Liver (tissue), 3 donors: ENCODE measurements at regions not wholly inside any gene's neighbourhood (a gene's known extent, or its start where the extent isn't known, plus 50 kb on each side); places are given as distances from the start of the nearest gene placed in this dataset.

Source experiments
- ATF3 ChIP-seq: IDR thresholded peaks from 2 replicates; pipeline ENCODE4 v1.6.1; 2016; ENCODE audit warnings: antibody characterized with exemption
- CTCF ChIP-seq: fragments of 150-350 bp; IDR thresholded peaks from 2 replicates; pipeline ENCODE4 v1.5.1; 2017; ENCODE audit warnings: improper control_type of control experiment, low read depth, low read length; ENCODE audit not compliant: missing input control
- EGR1 ChIP-seq, 2 donors: IDR thresholded peaks; 2 replicates each; pipeline ENCODE4 v1.6.1; 2016 to 2018; ENCODE audit warnings: antibody characterized with exemption in 2 of 2, low read depth in 2 of 2
- GABPA ChIP-seq, 2 donors: IDR thresholded peaks in 1 of 2; conservative IDR thresholded peaks in 1 of 2; 2 replicates each; pipeline ENCODE4 v1.6.1; 2016; ENCODE audit warnings: antibody characterized with exemption in 2 of 2, mild to moderate bottlenecking in 1 of 2, moderate library complexity in 1 of 2
- MAX ChIP-seq: IDR thresholded peaks from 2 replicates; pipeline ENCODE4 v1.6.1; 2016; ENCODE audit warnings: antibody characterized with exemption
- NR2F2 ChIP-seq: IDR thresholded peaks from 2 replicates; pipeline ENCODE4 v1.6.1; 2016; ENCODE audit warnings: antibody characterized with exemption
- RAD21 ChIP-seq, 2 donors: IDR thresholded peaks; 2 replicates each; pipeline ENCODE4 v1.6.1; 2016; ENCODE audit warnings: antibody characterized with exemption in 2 of 2, mild to moderate bottlenecking in 2 of 2
- REST ChIP-seq: IDR thresholded peaks from 2 replicates; pipeline ENCODE4 v1.6.1; 2016; ENCODE audit warnings: antibody characterized with exemption, mild to moderate bottlenecking
- RXRA ChIP-seq, 2 donors: IDR thresholded peaks; 2 replicates each; pipeline ENCODE4 v1.6.1; 2017 to 2018; ENCODE audit warnings: antibody characterized with exemption in 2 of 2, mild to moderate bottlenecking in 1 of 2
- SP1 ChIP-seq: IDR thresholded peaks from 2 replicates; pipeline ENCODE4 v1.6.1; 2018; ENCODE audit warnings: antibody characterized with exemption, mild to moderate bottlenecking
- TAF1 ChIP-seq: conservative IDR thresholded peaks from 2 replicates; pipeline ENCODE4 v1.6.1; 2016; ENCODE audit warnings: antibody characterized with exemption, mild to moderate bottlenecking
- YY1 ChIP-seq: IDR thresholded peaks from 2 replicates; pipeline ENCODE4 v1.6.1; 2016; ENCODE audit warnings: antibody characterized with exemption, mild to moderate bottlenecking
- ZBTB33 ChIP-seq: IDR thresholded peaks from 2 replicates; pipeline ENCODE4 v1.6.1; 2016; ENCODE audit warnings: antibody characterized with exemption
- donor health status: healthy.
- donor health status: healthy.

- TF ChIP-seq CTCF (no peak), SP1 (no peak), RAD21 (IDR thresholded peaks at IDR 0.05) (no peak), YY1 (no peak), TAF1 (no peak), EGR1 (IDR thresholded peaks at IDR 0.05; ENCODE audit: low read depth in 2 of 2) (no peak), GABPA (IDR thresholded peaks at IDR 0.05 in 1 of 2, conservative IDR thresholded peaks at IDR 0.05 in 1 of 2) (no peak), MAX (no peak), ATF3 (no peak), REST (no peak), NR2F2 (no peak), ZBTB33 (no peak), RXRA (IDR thresholded peaks at IDR 0.05) (no peak)
These were observed 162.3 kb upstream of the VRK2 start for GRCh38 chr2:57884281-57884680.
